ENCODE measurements at regions not wholly inside any gene's neighbourhood (a gene's known extent, or its start where the extent isn't known, plus 50 kb on each side); places are given as distances from the start of the nearest gene placed in this dataset.

GRCh38 chr7:41152179-41152678 lies 550.7 kb downstream of the INHBA start:
- TF ChIP-seq, protein P1, sequence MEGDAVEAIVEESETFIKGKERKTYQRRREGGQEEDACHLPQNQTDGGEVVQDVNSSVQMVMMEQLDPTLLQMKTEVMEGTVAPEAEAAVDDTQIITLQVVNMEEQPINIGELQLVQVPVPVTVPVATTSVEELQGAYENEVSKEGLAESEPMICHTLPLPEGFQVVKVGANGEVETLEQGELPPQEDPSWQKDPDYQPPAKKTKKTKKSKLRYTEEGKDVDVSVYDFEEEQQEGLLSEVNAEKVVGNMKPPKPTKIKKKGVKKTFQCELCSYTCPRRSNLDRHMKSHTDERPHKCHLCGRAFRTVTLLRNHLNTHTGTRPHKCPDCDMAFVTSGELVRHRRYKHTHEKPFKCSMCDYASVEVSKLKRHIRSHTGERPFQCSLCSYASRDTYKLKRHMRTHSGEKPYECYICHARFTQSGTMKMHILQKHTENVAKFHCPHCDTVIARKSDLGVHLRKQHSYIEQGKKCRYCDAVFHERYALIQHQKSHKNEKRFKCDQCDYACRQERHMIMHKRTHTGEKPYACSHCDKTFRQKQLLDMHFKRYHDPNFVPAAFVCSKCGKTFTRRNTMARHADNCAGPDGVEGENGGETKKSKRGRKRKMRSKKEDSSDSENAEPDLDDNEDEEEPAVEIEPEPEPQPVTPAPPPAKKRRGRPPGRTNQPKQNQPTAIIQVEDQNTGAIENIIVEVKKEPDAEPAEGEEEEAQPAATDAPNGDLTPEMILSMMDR (conservative IDR thresholded peaks at IDR 0.05; ENCODE audit: low read length), result no peak
- TF ChIP-seq EZH2phosphoT487 (IDR thresholded peaks at IDR 0.05; ENCODE audit: borderline replicate concordance, low read depth, low read length), result no peak
